ENCODE measurements at regions not wholly inside any gene's neighbourhood (a gene's known extent, or its start where the extent isn't known, plus 50 kb on each side); places are given as distances from the start of the nearest gene placed in this dataset.
"Not testable (repeated sequence)": the region's sequence is repeated elsewhere in the genome, so short reads cannot be mapped to it uniquely, and the experiment has no call there.

GRCh38 chr3:106998841-106999682, 378.2 kb upstream of the CCDC54 start:
- TF ChIP-seq POLR2A, CTCF (IDR thresholded peaks at IDR 0.05): not testable (repeated sequence)
